Hematopoietic multipotent progenitor cell treated with erythropoietin and hydrocortisone succinate and interleukin-3 and kit ligand, for 17 days (in vitro differentiated cells): ENCODE measurements at regions not wholly inside any gene's neighbourhood (a gene's known extent, or its start where the extent isn't known, plus 50 kb on each side); places are given as distances from the start of the nearest gene placed in this dataset.

Source experiments
- DNase-seq: peaks from one replicate; pipeline ENCODE4 v3.0.0-alpha.2; 2015; ENCODE audit warnings: low spot score

GRCh38 chr19:29396925-29397324 is 128.9 kb upstream of the VSTM2B start:
- DNase-seq = no peak

DNA sequence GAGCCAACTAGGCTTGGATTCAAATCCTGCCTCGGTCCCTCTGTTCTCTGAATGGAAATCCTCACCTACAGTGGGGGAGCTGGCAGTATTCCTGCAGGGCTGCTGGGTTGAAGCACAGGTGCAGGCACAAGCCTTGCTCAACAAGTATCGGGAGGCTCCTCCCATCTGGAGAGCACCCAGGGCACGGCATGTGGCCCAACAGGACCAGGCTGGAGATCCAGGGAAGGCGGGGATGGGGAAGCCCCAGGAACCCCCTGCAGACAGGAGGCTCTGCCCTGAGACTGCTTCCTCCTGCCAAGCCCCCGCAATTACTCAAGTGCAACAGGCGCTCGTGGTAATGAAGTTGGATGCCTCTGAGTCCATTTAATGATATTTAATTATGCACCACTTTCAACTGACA is 128.0 kb upstream of the VSTM2B start:
- DNase-seq = no peak

DNA sequence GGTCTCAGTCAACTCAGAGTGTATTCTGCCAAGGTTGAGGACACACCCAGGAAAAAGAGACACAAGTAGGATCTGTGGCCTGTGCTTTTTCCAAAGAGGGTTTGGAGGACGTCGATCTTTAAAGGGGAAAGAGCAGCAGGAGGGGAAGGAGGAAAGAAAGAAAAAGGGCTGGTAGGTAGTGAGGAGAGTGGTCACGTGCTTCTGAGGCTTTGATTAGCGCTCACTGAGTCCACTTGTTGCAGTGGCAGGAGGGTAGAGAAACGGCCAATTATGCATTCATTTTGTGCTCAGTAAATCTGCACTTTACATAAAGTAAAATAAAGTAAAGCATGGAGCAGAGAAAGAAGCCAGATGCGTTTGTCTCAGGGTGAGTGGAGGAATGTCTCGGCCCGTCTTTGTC is 126.0 kb upstream of the VSTM2B start:
- no peak for DNase-seq

DNA sequence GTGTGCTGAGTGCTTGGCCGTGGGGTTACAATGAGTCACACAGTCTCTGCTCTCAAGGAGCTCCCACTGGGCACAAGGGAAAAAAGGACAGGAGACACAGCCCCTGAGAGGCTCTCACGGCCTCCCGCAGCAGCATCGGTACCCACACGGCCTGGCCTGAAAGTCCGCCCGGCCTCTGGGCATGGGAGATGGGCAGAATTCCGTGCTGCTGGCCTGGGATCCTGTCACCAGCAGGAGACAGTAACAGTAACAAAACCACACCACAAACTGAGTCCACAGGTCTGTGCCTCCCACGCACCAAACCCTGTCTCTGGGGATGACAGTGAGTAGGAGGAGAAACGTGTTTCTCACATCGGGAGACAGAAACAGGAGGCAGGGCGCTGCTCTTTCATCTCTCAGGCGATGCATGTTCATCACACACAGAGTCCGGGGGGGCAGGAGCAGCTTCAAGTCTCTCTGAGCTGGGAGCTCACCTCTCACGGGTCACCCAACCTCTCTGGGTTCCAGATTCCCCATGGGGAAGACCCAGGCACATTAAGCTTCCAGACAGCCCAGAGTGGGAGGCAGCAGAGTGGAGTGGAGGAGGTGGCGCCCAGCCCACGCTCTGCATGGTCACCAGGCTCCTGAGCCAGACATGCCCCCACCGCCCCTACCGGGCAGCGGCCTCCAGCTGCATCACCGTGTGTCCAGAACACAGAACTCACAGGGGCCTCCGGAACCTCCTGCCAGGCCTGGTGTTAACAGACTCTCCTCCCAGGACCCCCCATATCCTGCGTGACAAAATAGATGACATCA is 124.7 kb upstream of the VSTM2B start:
- DNase-seq = no peak

GRCh38 chr19:29401712-29402421 is 123.9 kb upstream of the VSTM2B start:
- no peak for DNase-seq

- no peak for DNase-seq
Measured at GRCh38 chr19:29402563-29402962, 123.2 kb upstream of the VSTM2B start.

- DNase-seq = no peak
Measured at GRCh38 chr19:29404015-29404414, 121.8 kb upstream of the VSTM2B start.

- DNase-seq = no peak
Measured at GRCh38 chr19:29404951-29405727, 120.7 kb upstream of the VSTM2B start.

- DNase-seq = no peak
Measured at GRCh38 chr19:29405728-29405995, 120.1 kb upstream of the VSTM2B start.

- no peak for DNase-seq
Measured at GRCh38 chr19:29409076-29409862, 116.5 kb upstream of the VSTM2B start.

DNA sequence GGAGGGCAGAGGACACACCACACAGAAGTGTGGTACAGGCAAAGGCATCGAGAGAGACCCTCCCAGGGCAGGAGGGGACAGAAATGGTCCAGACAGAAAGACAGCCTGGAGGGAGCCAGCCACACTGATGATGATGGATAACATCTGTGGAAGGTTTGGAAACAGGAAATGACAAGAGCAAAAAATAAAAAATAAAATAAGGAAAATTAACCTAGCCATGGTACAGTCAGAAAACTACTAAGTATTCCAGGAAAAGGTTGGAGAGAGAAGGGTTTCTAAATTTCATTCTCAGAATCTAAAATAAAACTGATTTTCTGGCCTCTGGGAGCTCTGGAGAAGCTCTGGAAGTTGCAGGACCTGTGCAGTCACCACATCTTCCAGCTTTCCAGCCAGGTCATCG is 115.2 kb upstream of the VSTM2B start:
- DNase-seq = no peak

GRCh38 chr19:29411113-29411581 is 114.6 kb upstream of the VSTM2B start:
- DNase-seq = no peak

- DNase-seq = no peak
Measured at GRCh38 chr19:29413435-29413834, 112.4 kb upstream of the VSTM2B start.

DNA sequence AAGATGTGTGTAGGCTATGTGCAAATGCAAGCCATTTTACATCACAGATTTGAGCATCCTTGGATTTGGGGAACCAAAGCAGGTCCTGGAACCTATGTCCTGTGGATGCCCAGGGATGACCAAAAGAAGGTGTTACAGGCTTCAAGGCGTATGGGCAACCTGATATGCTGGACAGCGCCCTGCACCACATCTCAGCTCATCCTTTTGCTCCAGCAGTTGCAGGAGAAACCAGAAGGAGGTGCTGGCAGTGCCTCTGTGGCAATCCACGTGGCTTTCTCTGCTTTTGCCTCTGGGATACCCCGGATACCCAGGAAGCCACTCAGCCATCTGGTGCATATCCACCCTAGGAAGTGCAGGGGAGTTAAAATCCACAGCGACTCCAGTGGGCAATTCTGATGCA is 110.3 kb upstream of the VSTM2B start:
- no peak for DNase-seq

DNA sequence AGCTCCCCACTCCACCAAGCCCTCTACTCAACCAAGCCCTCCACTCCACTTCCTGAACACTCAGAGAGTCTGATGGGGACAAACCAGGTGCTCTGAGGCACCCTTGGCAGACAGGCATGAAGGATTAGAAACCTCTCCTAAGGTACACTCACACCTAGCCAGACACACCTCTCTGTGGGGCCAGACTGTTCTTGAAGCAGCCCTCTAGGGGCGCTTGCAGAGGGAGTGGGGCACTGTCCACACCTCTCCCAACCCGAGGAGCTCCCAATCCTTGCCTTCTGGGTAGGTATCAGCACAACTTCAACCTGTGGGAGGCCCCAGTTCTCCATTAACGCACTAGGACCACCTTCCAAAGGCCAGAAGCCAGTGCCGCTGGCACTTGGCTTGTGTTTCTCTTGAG is 108.7 kb upstream of the VSTM2B start:
- no peak for DNase-seq

GRCh38 chr19:29418201-29418600 is 107.6 kb upstream of the VSTM2B start:
- no peak for DNase-seq

GRCh38 chr19:29420065-29420464 is 105.7 kb upstream of the VSTM2B start:
- no peak for DNase-seq

DNA sequence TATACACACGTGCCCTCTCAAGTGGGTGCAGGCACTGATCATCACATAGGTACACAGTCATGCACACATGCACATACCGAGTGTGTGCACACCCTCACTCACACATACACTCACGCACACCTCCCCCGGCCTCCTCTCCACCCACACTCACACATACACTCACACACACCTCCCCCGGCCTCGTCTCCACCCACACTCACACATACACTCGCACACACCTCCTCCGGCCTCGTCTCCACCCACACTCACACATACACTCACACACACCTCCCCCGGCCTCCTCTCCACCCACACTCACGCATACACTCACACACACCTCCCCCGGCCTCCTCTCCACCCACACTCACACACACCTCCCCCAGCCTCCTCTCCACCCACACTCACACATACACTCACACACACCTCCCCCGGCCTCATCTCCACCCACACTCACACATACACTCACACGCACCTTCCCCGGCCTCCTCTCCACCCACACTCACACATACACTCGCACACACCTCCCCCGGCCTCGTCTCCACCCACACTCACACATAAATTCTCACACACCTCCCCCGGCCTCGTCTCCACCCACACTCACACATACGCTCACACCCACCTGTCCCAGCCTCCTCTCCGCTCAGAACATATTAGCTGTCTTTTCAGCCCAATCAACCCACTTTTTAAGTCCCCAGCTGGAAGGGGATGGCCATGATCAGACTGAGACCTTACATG is 105.2 kb upstream of the VSTM2B start:
- DNase-seq = no peak

DNA sequence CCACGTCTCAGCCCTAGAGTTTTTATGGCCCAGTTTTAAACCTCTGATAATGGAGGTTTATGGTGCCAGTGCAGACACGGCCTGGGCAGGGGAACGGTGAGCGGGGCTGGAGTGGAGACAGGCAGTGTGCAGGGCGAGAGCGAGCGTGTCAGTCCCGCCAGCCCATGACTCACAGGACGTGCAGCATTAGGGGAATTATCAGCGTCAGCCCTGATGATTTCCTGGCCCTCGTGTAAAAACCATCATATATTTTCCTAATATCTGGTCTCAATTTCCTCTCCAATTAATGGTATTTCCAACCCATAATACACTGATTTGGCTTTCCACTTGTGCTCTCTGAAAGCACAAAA is 104.6 kb upstream of the VSTM2B start:
- DNase-seq = no peak

DNA sequence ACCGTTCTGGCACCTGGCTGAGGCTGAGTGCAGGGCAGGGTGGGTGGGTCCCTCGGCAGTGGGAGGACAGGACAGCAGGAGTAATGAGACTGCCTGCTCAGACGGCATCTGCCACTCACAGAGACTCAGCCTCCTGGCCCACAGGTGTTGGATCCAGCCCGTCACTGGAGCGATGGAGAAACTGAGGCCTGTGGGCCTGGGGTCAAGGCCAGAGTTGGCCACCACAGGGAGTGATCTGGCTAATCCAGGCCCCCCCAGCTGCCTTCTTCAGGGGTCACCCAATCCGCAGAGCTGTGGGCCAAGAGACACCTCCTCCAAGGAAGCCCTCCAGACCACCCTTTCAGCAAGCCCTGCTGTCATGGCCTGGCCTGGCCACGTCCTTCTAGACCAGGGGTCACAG is 103.7 kb upstream of the VSTM2B start:
- no peak for DNase-seq

- no peak for DNase-seq
Measured at GRCh38 chr19:29422486-29423085, 103.2 kb upstream of the VSTM2B start.
